KOPT-K1 (cell line): ENCODE measurements at regions not wholly inside any gene's neighbourhood (a gene's known extent, or its start where the extent isn't known, plus 50 kb on each side); places are given as distances from the start of the nearest gene placed in this dataset.

Source experiments
- H3K27ac ChIP-seq: fragments of 200-600 bp; sonication (generic); 2 replicates; pipeline ENCODE4 v1.5.1; 2016; ENCODE audit warnings: antibody characterized with exemption, mild to moderate bottlenecking, low read depth, low read length; ENCODE audit not compliant: poor library complexity, severe bottlenecking
- H3K36me3 ChIP-seq: fragments of 200-600 bp; sonication (generic); 2 replicates; pipeline ENCODE4 v1.5.1; 2017; ENCODE audit warnings: antibody characterized with exemption, mild to moderate bottlenecking, low read length, moderate library complexity; ENCODE audit not compliant: insufficient read depth
- H3K9me3 ChIP-seq: fragments of 200-600 bp; sonication (generic); 2 replicates; pipeline ENCODE4 v1.5.1; 2017; ENCODE audit warnings: antibody characterized with exemption, low read length, mild to moderate bottlenecking; ENCODE audit not compliant: insufficient read depth, poor library complexity, severe bottlenecking

- no peaks in the 10 kb centered on the region for H3K9me3 ChIP-seq
- H3K27ac ChIP-seq, result no peak overlapping the region
- H3K36me3 ChIP-seq, result no peaks in the 10 kb centered on the region
Measured at GRCh38 chr2:9741110-9741509, 102.2 kb upstream of the TAF1B start.

GRCh38 chr2:9742601-9743000 is 100.7 kb upstream of the TAF1B start:
- H3K27ac ChIP-seq, result no peak overlapping the region
- no peaks in the 10 kb centered on the region for H3K36me3 ChIP-seq
- H3K9me3 ChIP-seq, result no peaks in the 10 kb centered on the region

GRCh38 chr2:9744256-9745004 is 98.8 kb upstream of the TAF1B start:
- no peaks in the 10 kb centered on the region for H3K36me3 ChIP-seq
- no peak overlapping the region for H3K27ac ChIP-seq
- no peaks in the 10 kb centered on the region for H3K9me3 ChIP-seq

GRCh38 chr2:9745153-9745899 is 97.9 kb upstream of the TAF1B start:
- no peaks in the 10 kb centered on the region for H3K36me3 ChIP-seq
- no peaks in the 10 kb centered on the region for H3K9me3 ChIP-seq
- H3K27ac ChIP-seq, result no peak overlapping the region

GRCh38 chr2:9747396-9747795 is 95.9 kb upstream of the TAF1B start:
- H3K27ac ChIP-seq, result no peak overlapping the region
- no peaks in the 10 kb centered on the region for H3K9me3 ChIP-seq
- H3K36me3 ChIP-seq, result no peaks in the 10 kb centered on the region

- Histone ChIP-seq H3K9me3 (no peaks in the 10 kb centered on the region), H3K36me3 (no peaks in the 10 kb centered on the region)
Measured at GRCh38 chr2:9748577-9748976, 94.7 kb upstream of the TAF1B start.

GRCh38 chr2:9749546-9750223 is 93.6 kb upstream of the TAF1B start:
- Histone ChIP-seq H3K9me3 (no peaks in the 10 kb centered on the region), H3K36me3 (no peaks in the 10 kb centered on the region), H3K27ac (no peak overlapping the region)

More at GRCh38 chr2:9748577-9748976, 94.7 kb upstream of the TAF1B start:
- no peak overlapping the region for H3K27ac ChIP-seq

- Histone ChIP-seq H3K36me3 (no peaks in the 10 kb centered on the region), H3K27ac (no peak overlapping the region), H3K9me3 (no peaks in the 10 kb centered on the region)
Measured at GRCh38 chr2:9750224-9751215, 92.8 kb upstream of the TAF1B start.

GRCh38 chr2:9751831-9752230 is 91.4 kb upstream of the TAF1B start:
- Histone ChIP-seq H3K27ac (no peak overlapping the region), H3K36me3 (no peaks in the 10 kb centered on the region), H3K9me3 (no peaks in the 10 kb centered on the region)

- H3K36me3 ChIP-seq, result no peaks in the 10 kb centered on the region
- no peaks in the 10 kb centered on the region for H3K9me3 ChIP-seq
- H3K27ac ChIP-seq, result no peak overlapping the region
Measured at GRCh38 chr2:9752441-9753275, 90.6 kb upstream of the TAF1B start.

GRCh38 chr2:9753276-9753600 is 90.0 kb upstream of the TAF1B start:
- Histone ChIP-seq H3K9me3 (no peaks in the 10 kb centered on the region), H3K27ac (no peak overlapping the region), H3K36me3 (no peaks in the 10 kb centered on the region)

- H3K27ac ChIP-seq, result no peak overlapping the region
- no peaks in the 10 kb centered on the region for H3K9me3 ChIP-seq
- H3K36me3 ChIP-seq, result no peaks in the 10 kb centered on the region
Measured at GRCh38 chr2:9753665-9754531, 89.4 kb upstream of the TAF1B start.

- Histone ChIP-seq H3K9me3 (no peaks in the 10 kb centered on the region), H3K36me3 (no peaks in the 10 kb centered on the region), H3K27ac (no peak overlapping the region)
Measured at GRCh38 chr2:9754532-9754887, 88.8 kb upstream of the TAF1B start.
